K562 (cell line): ENCODE measurements at regions not wholly inside any gene's neighbourhood (a gene's known extent, or its start where the extent isn't known, plus 50 kb on each side); places are given as distances from the start of the nearest gene placed in this dataset.

Experiments used
- ATAC-seq: fragments of 200-7000 bp; cut with Tn5 transposase; 3 replicates; pipeline ENCODE4 v1.9.1; 2020; ENCODE audit warnings: moderate library complexity
- BruUV-seq: library from RNA; stranded (reverse); fragments of 400-500 nt; replicated peaks from 2 replicates; lab custom pipeline; 2021; lab: Mats Ljungman, UMichigan
- CTCF ChIA-PET: fragments of 300-600 bp; formaldehyde crosslinking; extraction: SDS; loops from one replicate; lab custom pipeline; 2021; ENCODE audit warnings: low intra/inter-chr PET ratio; lab: Yijun Ruan, JAX
- POLR2A ChIA-PET: fragments of 300-600, 350-650 bp; sonication (Branson Sonifier 250); formaldehyde crosslinking; extraction: SDS; loops from one replicate; lab custom pipeline; 2021; ENCODE audit warnings: antibody characterized with exemption, inconsistent platforms; lab: Yijun Ruan, JAX
- DNase-seq, 4 experiments: peaks; one replicate each; pipeline versions ENCODE4 v3.0.0 to v3.0.0-alpha.2; 2011 to 2018; ENCODE audit warnings: low spot score in 3 of 4, mixed read lengths in 3 of 4; ENCODE audit errors: extremely low read depth in 1 of 4
- FAIRE-seq: peaks from 2 replicates; lab custom pipeline; 2011; peaks lifted over from hg19 to GRCh38; lab: Jason Lieb, UNC
- H2AFZ ChIP-seq: 2 replicates; pipeline ENCODE4 v1.6.0; 2011; ENCODE audit warnings: low read depth, low read length, control low read depth, inconsistent platforms
- H3K27ac ChIP-seq: fragments of 200-600 bp; 3 replicates; pipeline ENCODE4 v1.8.0; 2011; ENCODE audit warnings: low read depth, mild to moderate bottlenecking, control low read depth, inconsistent platforms, low read length, moderate library complexity, mixed read lengths; ENCODE audit errors: extremely low read depth
- H3K27me3 ChIP-seq, 2 experiments: fragments of 300-600 bp in 1 of 2; 2 replicates in 1 of 2; 3 replicates in 1 of 2; pipeline versions ENCODE4 v1.6.0 to v1.8.0; 2011; ENCODE audit warnings: inconsistent platforms in 2 of 2, low read length in 2 of 2, mild to moderate bottlenecking in 1 of 2, mixed read lengths in 1 of 2, moderate library complexity in 1 of 2; ENCODE audit not compliant: control insufficient read depth in 2 of 2, insufficient read depth in 2 of 2
- H3K36me3 ChIP-seq: fragments of 300-600 bp; 3 replicates; pipeline ENCODE4 v1.8.0; 2011; ENCODE audit warnings: mild to moderate bottlenecking, low read length, inconsistent platforms; ENCODE audit not compliant: control insufficient read depth, insufficient read depth
- H3K4me1 ChIP-seq, 2 experiments: fragments of 200-600 bp in 1 of 2; replicated peaks in 1 of 2; 2 replicates in 1 of 2; 3 replicates in 1 of 2; pipeline versions ENCODE4 v1.5.1 to v1.8.0; 2011; ENCODE audit warnings: inconsistent platforms in 2 of 2, low read length in 2 of 2, mild to moderate bottlenecking in 1 of 2, mixed read lengths in 1 of 2, moderate library complexity in 1 of 2; ENCODE audit not compliant: control insufficient read depth in 2 of 2, insufficient read depth in 2 of 2
- H3K4me2 ChIP-seq: 2 replicates; pipeline ENCODE4 v1.6.1; 2011; ENCODE audit warnings: low read length, control low read depth, inconsistent platforms, mixed read lengths; ENCODE audit not compliant: insufficient read depth
- H3K4me3 ChIP-seq: fragments of 200-600 bp; sonication (generic), shearing (Covaris generic); 2 replicates; pipeline ENCODE4 v1.5.1; 2016; ENCODE audit warnings: control low read depth, inconsistent platforms
- H3K79me2 ChIP-seq: fragments of 200-600 bp; 3 replicates; pipeline ENCODE4 v1.8.0; 2011; ENCODE audit warnings: low read length, inconsistent platforms; ENCODE audit not compliant: control insufficient read depth, insufficient read depth
- H3K9ac ChIP-seq, 2 experiments: 2 replicates each; pipeline versions ENCODE4 v1.6.0 to v1.6.1; 2011; ENCODE audit warnings: low read depth in 2 of 2, low read length in 2 of 2, control low read depth in 1 of 2, inconsistent platforms in 1 of 2, mild to moderate bottlenecking in 1 of 2, mixed read lengths in 1 of 2; ENCODE audit not compliant: insufficient read depth in 1 of 2
- H3K9me1 ChIP-seq: one replicate; pipeline ENCODE4 v1.6.0; 2011; ENCODE audit warnings: inconsistent platforms, mild to moderate bottlenecking, low read length, moderate library complexity; ENCODE audit not compliant: control insufficient read depth, insufficient read depth
- H3K9me3 ChIP-seq: replicated peaks from 2 replicates; pipeline ENCODE4 v1.5.1; 2011; ENCODE audit warnings: low read depth, low read length, inconsistent platforms; ENCODE audit not compliant: control insufficient read depth, insufficient read depth
- H4K20me1 ChIP-seq: replicated peaks from 2 replicates; pipeline ENCODE4 v1.6.1; 2011; ENCODE audit warnings: low read length, inconsistent platforms, mixed read lengths; ENCODE audit not compliant: control insufficient read depth, insufficient read depth
- FOXP1 ChIP-seq: sonication (generic); formaldehyde crosslinking; IDR thresholded peaks from 2 replicates; pipeline ENCODE4 v1.8.0; 2022; ENCODE audit warnings: mild to moderate bottlenecking, missing genetic modification reagents
- MEIS2 ChIP-seq: fragments of 450-650 bp; IDR thresholded peaks from 2 replicates; pipeline ENCODE4 v1.6.1; 2014; ENCODE audit warnings: mild to moderate bottlenecking; ENCODE audit not compliant: partially characterized antibody
- NR2C1 ChIP-seq, 2 experiments: fragments of 450-650 bp; IDR thresholded peaks; 2 replicates each; pipeline ENCODE4 v1.6.1; 2017; ENCODE audit warnings: mild to moderate bottlenecking in 2 of 2, antibody characterized with exemption in 1 of 2, inconsistent platforms in 1 of 2, missing compliant biosample characterization in 1 of 2, missing genetic modification characterization in 1 of 2
- NR2C2 ChIP-seq, 2 experiments: fragments of 200-800 bp in 1 of 2; sonication (Bioruptor generic) in 1 of 2; sonication (generic) in 1 of 2; formaldehyde crosslinking in 1 of 2; IDR thresholded peaks; 2 replicates each; pipeline versions ENCODE4 v1.6.1 to v1.8.0; 2016 to 2022; ENCODE audit warnings: mild to moderate bottlenecking in 1 of 2, missing compliant biosample characterization in 1 of 2, missing genetic modification characterization in 1 of 2, missing genetic modification reagents in 1 of 2
- PKNOX1 ChIP-seq: fragments of 450-650 bp; IDR thresholded peaks from 2 replicates; pipeline ENCODE4 v1.6.1; 2016
- RBFOX2 ChIP-seq: fragments of 200-400 bp; formaldehyde crosslinking; IDR thresholded peaks from 2 replicates; pipeline ENCODE4 v1.6.1; 2017; ENCODE audit warnings: low read depth, mild to moderate bottlenecking, low read length, moderate library complexity
- RUNX1 ChIP-seq: sonication (generic); IDR thresholded peaks from 2 replicates; pipeline ENCODE4 v1.6.1; 2016; ENCODE audit warnings: antibody characterized with exemption, low read depth
- ZHX1 ChIP-seq: fragments of 150-350 bp; conservative IDR thresholded peaks from 2 replicates; pipeline ENCODE4 v1.6.1; 2014; ENCODE audit warnings: low read length
- ZNF589 ChIP-seq: fragments of 200-800 bp; sonication (Bioruptor generic); IDR thresholded peaks from 2 replicates; pipeline ENCODE4 v1.6.1; 2016; ENCODE audit warnings: low read depth, missing genetic modification characterization, missing compliant biosample characterization
- WGBS: fragments of 100-300 bp; shearing (Covaris generic); methylation state at CpG from one replicate; pipeline ENCODE4 v1.1.6; 2016; ENCODE audit warnings: low coverage, mixed read lengths; ENCODE audit not compliant: insufficient coverage; ENCODE audit errors: missing lambda C conversion rate; 5-methylcytosine and 5-hydroxymethylcytosine counted together
- in situ Hi-C: fragments of 300-500 bp; cut with MboI; formaldehyde crosslinking; loops from 4 replicates; pipeline ENCODE4 v1.15.0; 2018; ENCODE audit warnings: inconsistent platforms, mixed read lengths
- intact Hi-C: fragments of 100-400 bp; cut with micrococcal nuclease; formaldehyde crosslinking; loops from 2 replicates; pipeline ENCODE4 v1.14.2; 2022

GRCh38 chr21:35508139-35508888, 459.2 kb upstream of the RUNX1 start (continued):
- TF ChIP-seq ZHX1 (0 out of 2 replicates have a peak, but pooled peaks have one; percentile 55), RBFOX2 (no peak)

GRCh38 chr21:35507181-35507759, 458.2 kb upstream of the RUNX1 start:
- no peaks in the 10 kb centered on the region for H3K9me3 ChIP-seq
- in situ Hi-C loops, result no loop called here
- no peaks in the 10 kb centered on the region; a peak in 1 of 5 replicates for H3K27me3 ChIP-seq
- POLR2A ChIA-PET, result interaction anchor here (1.3 to 1.8 kb wide), 2 partner anchors 23 to 619 kb away, joined by 3 to 10 read pairs; no protein-coding TSS in a partner anchor
- no peaks in the 10 kb centered on the region for H3K36me3 ChIP-seq
- no peak overlapping the region for H2AFZ ChIP-seq
- H3K9me1 ChIP-seq, result no peaks in the 10 kb centered on the region
- TF ChIP-seq RUNX1 (no peak), NR2C2 (CRISPR knock-in tag; IDR thresholded peaks at IDR 0.05) (no peak), NR2C2 (tag; IDR thresholded peaks at IDR 0.05) (0 out of 2 replicates have a peak, but pooled peaks have one; percentile 40), PKNOX1 (peak; percentile 62), ZNF589 (CRISPR knock-in tag) (0 out of 2 replicates have a peak, but pooled peaks have one; percentile 27), FOXP1 (CRISPR knock-in tag) (no peak), MEIS2 (peak; percentile 23), NR2C1 (IDR thresholded peaks at IDR 0.05) (no peak), NR2C1 (tag; IDR thresholded peaks at IDR 0.05) (peak; percentile 67)
- no peak overlapping the region for H3K9ac ChIP-seq
- no peak for FAIRE-seq
- peaks cover 3 to 43% of the 10 kb centered on the region in 2 experiments; a peak in 4 of 5 replicates for H3K4me1 ChIP-seq
- no peak overlapping the region for H3K27ac ChIP-seq
- no peak for DNase-seq
- CTCF ChIA-PET, result interaction anchor here (1.8 kb wide), 1 partner anchor 762 kb away, joined by 8 read pairs; no protein-coding TSS in a partner anchor
- H4K20me1 ChIP-seq, result no peaks in the 10 kb centered on the region
- no TSS peak for BruUV-seq
- ATAC-seq, result no peak
- H3K79me2 ChIP-seq, result no peaks in the 10 kb centered on the region
- H3K4me3 ChIP-seq, result no peak overlapping the region
- H3K4me2 ChIP-seq, result no peak overlapping the region
- intact Hi-C loops, result loop anchor here (5.0 to 10.0 kb wide), 3 partner anchors 70 to 452 kb away; no protein-coding TSS in a partner anchor
- 68% methylated on average over 4 of the region's 4 CpGs for WGBS
